HAP-1 (cell line): ENCODE measurements at regions not wholly inside any gene's neighbourhood (a gene's known extent, or its start where the extent isn't known, plus 50 kb on each side); places are given as distances from the start of the nearest gene placed in this dataset.

Experiments
- DNase-seq, 2 experiments: peaks; one replicate each; pipeline ENCODE4 v3.0.0-alpha.2; 2016 to 2020; ENCODE audit warnings: low spot score in 2 of 2
- H3K27me3 ChIP-seq: fragments of 250-450 bp; sonication (Bioruptor Pico); 2 replicates; pipeline ENCODE4 v1.5.1; 2020; ENCODE audit warnings: low read depth, mild to moderate bottlenecking, moderate library complexity
- H3K36me3 ChIP-seq: fragments of 250-450 bp; sonication (Bioruptor Pico); replicated peaks from 2 replicates; pipeline ENCODE4 v1.5.1; 2020; ENCODE audit warnings: mild to moderate bottlenecking
- H3K4me1 ChIP-seq: fragments of 250-450 bp; sonication (Bioruptor Pico); 2 replicates; pipeline ENCODE4 v1.5.1; 2020; ENCODE audit warnings: mild to moderate bottlenecking
- H3K4me3 ChIP-seq: fragments of 250-450 bp; sonication (Bioruptor Pico); 2 replicates; pipeline ENCODE4 v1.5.1; 2020; ENCODE audit warnings: mild to moderate bottlenecking, moderate library complexity
- H3K9me3 ChIP-seq: fragments of 250-450 bp; sonication (Bioruptor Pico); 2 replicates; pipeline ENCODE4 v1.5.1; 2020; ENCODE audit warnings: mild to moderate bottlenecking, moderate library complexity
- in situ Hi-C: fragments of 300-500 bp; cut with MboI; formaldehyde crosslinking; loops from 3 replicates; pipeline ENCODE4 v1.14.3; 2020; ENCODE audit warnings: low sequenced_read_pairs, inconsistent platforms, mixed read lengths

DNA sequence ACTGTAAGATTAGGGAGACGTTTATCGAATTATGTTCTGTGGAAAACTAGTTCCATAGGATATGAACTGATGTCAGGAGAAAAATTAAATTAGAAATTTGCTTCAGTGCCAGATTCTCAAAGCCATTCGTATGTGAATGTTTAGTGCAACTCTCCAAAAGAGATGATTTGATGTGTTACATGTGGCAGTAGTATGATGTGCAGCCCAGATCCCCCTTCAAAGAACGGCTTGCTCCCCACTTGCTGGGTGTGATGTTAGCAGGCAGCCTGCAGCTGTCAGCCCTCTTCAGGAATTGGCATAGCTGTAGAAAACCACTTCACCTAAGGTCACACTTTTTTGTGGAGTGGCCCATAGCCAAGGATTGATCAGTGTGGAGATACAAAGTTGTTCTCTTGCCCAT, 127.0 kb upstream of the CCDC54 start:
- no peak for DNase-seq
- H3K36me3 ChIP-seq: no peaks in the 10 kb centered on the region
- H3K4me3 ChIP-seq: no peak overlapping the region
- in situ Hi-C loops: loop anchor here (25.0 kb wide), 1 partner anchor 287 kb away; no protein-coding TSS in a partner anchor
- no peaks in the 10 kb centered on the region for H3K27me3 ChIP-seq
- H3K4me1 ChIP-seq: no peaks in the 10 kb centered on the region
- H3K9me3 ChIP-seq: no peaks in the 10 kb centered on the region

DNA sequence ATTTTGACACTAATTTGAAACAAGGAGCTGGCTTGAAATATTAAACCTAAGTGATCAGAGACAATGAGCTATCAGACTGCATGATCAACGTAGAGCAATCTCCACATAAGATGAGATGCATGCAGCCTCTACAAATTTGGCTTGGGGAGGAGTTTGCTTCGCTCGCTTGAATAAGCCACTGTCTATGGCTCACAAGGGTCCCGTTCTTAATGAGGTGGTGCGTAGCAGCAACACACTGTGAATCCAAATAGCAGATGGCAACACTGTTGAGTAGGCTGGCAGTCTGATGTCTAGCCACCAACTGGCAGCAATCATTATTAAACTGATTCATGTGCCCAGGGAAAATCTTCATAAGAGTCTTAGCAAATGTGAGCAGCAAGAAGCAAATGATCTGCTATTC, 125.4 kb upstream of the CCDC54 start:
- Histone ChIP-seq H3K36me3 (no peaks in the 10 kb centered on the region), H3K9me3 (no peaks in the 10 kb centered on the region), H3K27me3 (no peaks in the 10 kb centered on the region), H3K4me1 (no peaks in the 10 kb centered on the region), H3K4me3 (no peak overlapping the region)
- no peak for DNase-seq
- in situ Hi-C loops: loop anchor here (25.0 kb wide), 1 partner anchor 285 kb away; no protein-coding TSS in a partner anchor

DNA sequence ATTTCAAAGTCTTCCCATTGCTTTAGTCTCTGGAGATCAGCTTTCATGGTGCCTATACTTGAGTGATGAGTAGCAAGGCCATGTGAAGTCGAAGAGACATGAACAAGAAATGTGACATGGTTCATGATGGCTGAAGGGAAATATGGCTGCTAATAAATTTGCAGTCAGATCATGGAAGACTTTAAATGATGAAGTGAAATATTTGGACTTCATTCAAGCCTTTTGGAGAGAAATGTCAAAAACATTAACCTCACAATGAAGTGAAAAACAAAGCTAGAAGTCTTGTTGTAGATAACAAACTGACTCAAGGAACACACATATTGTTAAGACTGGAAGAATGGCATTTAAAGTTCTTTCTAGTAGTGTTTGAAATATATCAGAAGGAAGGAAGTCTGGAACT, 120.3 kb upstream of the CCDC54 start:
- DNase-seq: no peak

DNA sequence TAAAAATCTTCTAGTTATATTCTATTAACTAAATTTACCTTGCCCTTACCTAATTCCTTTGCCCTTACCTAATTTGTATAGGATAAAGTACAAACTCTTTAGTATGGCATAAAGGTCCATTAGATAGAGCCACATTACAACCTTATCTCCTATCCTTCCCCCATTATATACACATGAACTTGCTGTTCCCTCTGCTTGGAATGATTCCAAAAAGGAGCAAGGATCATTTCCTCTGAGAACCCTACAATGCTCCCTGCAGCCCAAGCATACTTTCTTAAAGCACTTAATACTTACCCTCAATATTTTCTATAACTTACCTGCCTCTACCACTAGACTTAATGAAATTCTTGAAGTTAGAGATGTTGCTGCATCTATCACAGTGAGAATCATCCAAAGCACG, 118.9 kb upstream of the CCDC54 start:
- Histone ChIP-seq H3K27me3 (no peaks in the 10 kb centered on the region), H3K36me3 (no peaks in the 10 kb centered on the region), H3K4me3 (no peak overlapping the region), H3K9me3 (no peaks in the 10 kb centered on the region), H3K4me1 (no peaks in the 10 kb centered on the region)
- in situ Hi-C loops: loop anchor here (25.0 kb wide), 1 partner anchor 279 kb away; no protein-coding TSS in a partner anchor
- DNase-seq: no peak

More for the DNA sequence above, 120.3 kb upstream of the CCDC54 start:
- no peaks in the 10 kb centered on the region for H3K9me3 ChIP-seq
- no peaks in the 10 kb centered on the region for H3K4me1 ChIP-seq
- no peak overlapping the region for H3K4me3 ChIP-seq
- no peaks in the 10 kb centered on the region for H3K36me3 ChIP-seq
- in situ Hi-C loops: loop anchor here (25.0 kb wide), 1 partner anchor 280 kb away; no protein-coding TSS in a partner anchor
- no peaks in the 10 kb centered on the region for H3K27me3 ChIP-seq

DNA sequence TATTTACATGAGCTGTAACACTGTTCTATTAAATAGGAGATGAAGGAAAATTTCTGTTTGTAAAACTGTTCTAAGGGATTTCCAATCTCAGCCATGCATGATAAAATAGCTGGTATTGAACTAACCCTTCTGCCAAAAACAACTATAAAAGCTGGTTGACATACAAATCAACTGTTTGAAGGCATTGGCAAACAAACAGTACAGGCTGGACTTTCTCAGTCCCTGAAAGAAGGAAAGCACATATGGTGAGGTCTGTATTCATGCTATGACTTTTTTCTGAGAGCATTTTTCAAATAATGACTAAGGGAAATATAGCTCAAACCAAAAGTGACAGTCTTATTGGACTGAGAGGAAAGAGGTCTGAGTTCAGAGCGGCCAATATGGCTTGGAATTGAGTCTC, 117.0 kb upstream of the CCDC54 start:
- DNase-seq: no peak
- no peaks in the 10 kb centered on the region for H3K36me3 ChIP-seq
- in situ Hi-C loops: loop anchor here (25.0 kb wide), 1 partner anchor 277 kb away; no protein-coding TSS in a partner anchor

DNA sequence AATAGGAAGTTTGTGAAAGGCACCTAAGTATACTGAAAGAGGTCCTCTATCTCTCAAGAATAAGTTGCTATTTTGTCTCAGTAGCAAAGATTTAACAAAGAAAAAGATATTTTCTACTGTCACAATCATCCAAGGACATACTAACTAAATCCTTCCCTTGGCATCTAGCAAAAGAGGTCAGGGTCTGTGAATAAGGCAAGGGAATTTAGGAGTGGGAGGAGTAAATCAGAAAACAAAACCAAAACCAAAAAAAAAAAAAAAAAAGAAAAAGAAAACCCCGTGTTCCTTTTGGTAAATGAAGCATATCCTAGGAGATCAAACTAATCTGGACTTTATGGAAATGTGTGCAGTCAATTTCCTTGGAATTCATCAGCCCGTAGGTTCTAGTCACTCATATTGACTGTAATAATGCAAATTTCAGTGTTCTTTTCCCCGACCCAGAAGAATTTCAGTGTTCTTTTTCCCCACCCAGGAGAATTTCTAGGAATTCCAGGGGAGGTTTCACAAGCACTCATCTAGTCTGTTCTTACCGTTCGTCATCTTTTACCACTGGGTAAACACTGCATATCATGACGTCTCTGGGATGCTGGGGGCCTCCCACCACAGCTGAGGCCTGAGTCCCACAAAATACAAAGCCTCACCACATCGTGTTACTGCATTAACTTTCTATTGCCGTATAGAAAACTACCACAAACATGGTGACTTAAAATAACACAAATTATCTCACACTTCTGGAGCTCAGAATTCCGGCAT, 113.8 kb upstream of the CCDC54 start:
- Histone ChIP-seq H3K4me1 (no peaks in the 10 kb centered on the region), H3K27me3 (no peaks in the 10 kb centered on the region), H3K36me3 (no peaks in the 10 kb centered on the region), H3K9me3 (no peaks in the 10 kb centered on the region), H3K4me3 (no peak overlapping the region)
- in situ Hi-C loops: loop anchor here (25.0 kb wide), 1 partner anchor 274 kb away; no protein-coding TSS in a partner anchor
- no peak for DNase-seq

More for the DNA sequence above, 117.0 kb upstream of the CCDC54 start:
- H3K4me3 ChIP-seq: no peak overlapping the region
- H3K9me3 ChIP-seq: no peaks in the 10 kb centered on the region
- H3K4me1 ChIP-seq: no peaks in the 10 kb centered on the region
- H3K27me3 ChIP-seq: no peaks in the 10 kb centered on the region

DNA sequence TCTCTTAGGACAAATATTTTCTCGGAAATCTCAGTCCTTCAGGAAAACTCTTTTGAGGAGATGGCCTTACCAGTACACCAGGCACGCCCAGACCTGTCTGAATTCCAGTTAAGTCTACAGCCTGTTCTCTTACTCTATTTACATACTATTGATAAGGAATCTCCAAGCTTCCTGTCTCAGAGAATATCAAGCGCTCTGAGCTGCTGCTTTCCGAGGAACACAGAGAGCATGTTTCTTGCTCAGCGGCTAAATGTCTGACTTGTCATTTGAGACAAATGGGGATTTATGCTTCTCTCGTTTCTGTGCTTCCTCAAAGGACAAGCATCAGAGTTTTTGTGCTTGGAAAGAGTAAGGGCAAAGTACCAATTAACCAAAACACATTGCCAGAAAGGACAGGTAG, 112.4 kb upstream of the CCDC54 start:
- in situ Hi-C loops: loop anchor here (25.0 kb wide), 1 partner anchor 272 kb away; no protein-coding TSS in a partner anchor
- H3K9me3 ChIP-seq: no peaks in the 10 kb centered on the region

DNA sequence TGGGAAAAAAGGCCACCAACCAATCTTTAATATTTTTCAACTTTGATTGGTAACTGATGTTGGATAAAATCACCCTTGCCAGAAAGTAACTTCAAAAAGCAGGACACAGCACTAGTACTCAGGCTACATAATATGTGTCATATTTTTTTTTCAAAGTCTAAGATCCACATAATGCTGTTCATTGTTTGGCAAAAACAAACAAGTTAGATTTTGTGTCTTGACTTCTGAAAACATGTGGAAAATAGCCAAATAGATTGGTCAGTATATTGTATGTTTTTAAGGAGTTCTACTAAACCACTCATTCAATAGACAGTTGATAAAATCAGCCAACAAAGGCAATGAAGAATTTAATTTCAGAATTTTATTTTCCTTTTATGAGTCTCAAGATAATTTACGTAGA, 111.7 kb upstream of the CCDC54 start:
- Histone ChIP-seq H3K36me3 (no peaks in the 10 kb centered on the region), H3K9me3 (no peaks in the 10 kb centered on the region), H3K4me3 (no peak overlapping the region), H3K27me3 (no peaks in the 10 kb centered on the region), H3K4me1 (no peaks in the 10 kb centered on the region)
- no peak for DNase-seq
- in situ Hi-C loops: loop anchor here (25.0 kb wide), 1 partner anchor 272 kb away; no protein-coding TSS in a partner anchor

More for the DNA sequence above, 112.4 kb upstream of the CCDC54 start:
- no peaks in the 10 kb centered on the region for H3K27me3 ChIP-seq
- no peaks in the 10 kb centered on the region for H3K4me1 ChIP-seq
- DNase-seq: no peak
- no peaks in the 10 kb centered on the region for H3K36me3 ChIP-seq
- H3K4me3 ChIP-seq: no peak overlapping the region

DNA sequence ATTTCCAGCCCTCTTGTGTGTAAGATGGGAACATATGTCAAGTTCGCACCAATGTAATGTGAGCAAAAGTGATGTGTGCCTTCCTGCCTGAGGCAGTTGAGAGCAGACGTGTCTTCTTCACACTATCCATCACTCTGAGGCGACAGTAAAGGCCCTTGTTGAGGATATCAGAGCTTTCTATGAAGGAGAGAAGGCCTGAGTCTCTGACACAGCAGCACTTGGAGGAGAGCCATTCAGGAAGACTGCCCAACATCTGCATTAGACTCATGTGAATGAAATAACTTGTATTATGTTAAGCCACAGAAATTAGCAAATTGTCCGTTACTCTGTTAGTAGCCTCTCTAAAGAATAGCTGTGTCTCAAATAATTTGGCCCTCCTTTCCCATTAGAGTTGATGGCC, 108.8 kb upstream of the CCDC54 start:
- Histone ChIP-seq H3K4me1 (no peaks in the 10 kb centered on the region), H3K36me3 (no peaks in the 10 kb centered on the region), H3K4me3 (no peak overlapping the region), H3K9me3 (no peaks in the 10 kb centered on the region), H3K27me3 (no peaks in the 10 kb centered on the region)
- no peak for DNase-seq
- in situ Hi-C loops: loop anchor here (25.0 kb wide), 1 partner anchor 269 kb away; no protein-coding TSS in a partner anchor

DNA sequence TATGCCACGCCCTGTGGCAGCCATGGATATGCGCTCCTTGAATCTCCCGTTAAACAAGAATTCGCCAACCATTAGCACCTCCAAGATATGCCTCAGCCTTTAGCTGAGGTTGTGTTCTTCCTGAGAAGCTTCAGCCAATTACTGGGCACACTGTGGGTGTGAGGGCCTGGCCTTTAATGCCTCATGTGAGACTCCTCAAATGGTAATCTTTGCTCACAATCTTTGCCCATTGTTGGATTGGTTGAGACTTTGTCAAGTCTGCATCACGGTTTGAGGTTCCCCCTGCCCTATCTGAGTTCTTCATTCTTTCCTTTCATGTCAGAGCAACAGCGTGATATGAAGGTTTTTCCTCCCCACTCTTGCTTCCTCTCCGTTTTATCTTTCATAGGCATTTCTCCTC, 108.1 kb upstream of the CCDC54 start:
- Histone ChIP-seq H3K36me3 (no peaks in the 10 kb centered on the region), H3K4me3 (no peak overlapping the region), H3K27me3 (no peaks in the 10 kb centered on the region), H3K4me1 (no peaks in the 10 kb centered on the region), H3K9me3 (no peaks in the 10 kb centered on the region)
- no peak for DNase-seq
- in situ Hi-C loops: loop anchor here (25.0 kb wide), 1 partner anchor 268 kb away; no protein-coding TSS in a partner anchor

DNA sequence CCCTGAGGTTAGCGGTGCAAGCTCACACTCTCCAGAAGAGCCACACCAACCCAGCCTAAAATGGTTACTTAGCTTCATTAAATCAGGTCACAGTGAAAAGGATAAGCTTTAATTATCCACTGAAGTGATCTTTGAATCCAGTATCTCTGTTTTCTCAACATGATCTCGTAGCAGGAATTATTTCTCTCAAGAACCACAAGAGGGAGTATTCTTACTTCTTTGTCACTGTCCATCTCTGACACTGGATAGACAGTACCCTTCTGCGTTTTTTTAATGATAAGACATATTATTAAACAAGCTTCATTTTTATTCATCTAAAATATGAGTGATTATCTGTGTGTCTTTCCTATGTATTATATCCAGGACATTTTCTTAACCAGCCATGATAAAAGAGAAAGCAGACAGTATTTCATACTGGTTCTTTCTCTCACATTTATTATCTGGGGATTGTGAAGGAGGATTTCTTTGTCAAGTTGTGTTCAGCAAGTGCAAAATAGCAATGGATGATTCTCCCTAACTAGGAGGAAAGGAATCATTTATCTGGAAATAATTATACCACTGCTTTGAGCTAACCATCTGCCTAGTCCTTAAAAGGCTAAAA, 105.4 kb upstream of the CCDC54 start:
- Histone ChIP-seq H3K4me3 (no peak overlapping the region), H3K9me3 (no peaks in the 10 kb centered on the region), H3K4me1 (no peaks in the 10 kb centered on the region), H3K36me3 (no peaks in the 10 kb centered on the region), H3K27me3 (no peaks in the 10 kb centered on the region)
- in situ Hi-C loops: loop anchor here (10.0 to 25.0 kb wide), 2 partner anchors 143 to 265 kb away; no protein-coding TSS in a partner anchor
- DNase-seq: peak in 1 of 2 experiments; percentile 70

DNA sequence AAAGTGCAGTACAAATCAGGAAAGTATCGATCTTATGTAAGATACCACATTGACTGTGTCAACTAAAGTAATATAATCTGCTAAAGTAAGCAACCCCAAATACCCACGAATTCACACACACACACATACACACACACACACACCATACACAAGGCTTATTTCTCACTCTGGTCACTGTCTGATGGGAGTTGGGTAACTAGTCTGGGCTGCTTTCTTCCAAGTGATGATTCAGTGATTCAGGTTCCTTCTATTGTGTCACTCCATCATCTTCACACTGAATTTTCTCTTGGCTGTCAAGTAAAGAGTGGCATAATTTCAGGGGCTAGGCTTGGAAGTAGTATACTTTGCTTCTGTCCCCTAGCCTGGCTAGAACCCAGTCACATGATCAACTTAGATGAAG, 104.8 kb upstream of the CCDC54 start:
- in situ Hi-C loops: loop anchor here (10.0 to 25.0 kb wide), 2 partner anchors 142 to 265 kb away; no protein-coding TSS in a partner anchor
- H3K9me3 ChIP-seq: no peaks in the 10 kb centered on the region
- H3K4me3 ChIP-seq: no peak overlapping the region
- no peaks in the 10 kb centered on the region for H3K27me3 ChIP-seq
- H3K36me3 ChIP-seq: no peaks in the 10 kb centered on the region
- DNase-seq: no peak
- no peaks in the 10 kb centered on the region for H3K4me1 ChIP-seq

DNA sequence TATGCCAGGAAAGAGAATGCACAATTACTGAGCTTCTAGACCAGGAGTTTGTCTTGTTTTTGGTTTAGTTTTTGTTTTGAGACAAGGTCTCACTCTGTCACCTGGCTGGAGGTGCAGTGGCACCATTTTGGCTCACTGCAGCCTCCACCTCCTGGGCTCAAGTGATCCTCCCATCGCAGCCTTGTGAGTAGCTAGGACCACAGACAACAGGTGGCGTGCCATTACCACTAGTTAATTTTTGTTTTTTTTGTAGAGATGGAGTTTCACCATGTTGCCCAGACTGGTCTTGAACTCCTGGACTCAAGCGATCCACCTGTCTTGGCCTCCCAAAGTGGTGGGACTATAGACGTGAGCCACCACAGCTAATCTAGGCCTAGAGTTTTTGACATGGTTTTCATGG, 104.4 kb upstream of the CCDC54 start:
- Histone ChIP-seq H3K27me3 (no peaks in the 10 kb centered on the region), H3K36me3 (no peaks in the 10 kb centered on the region), H3K9me3 (no peaks in the 10 kb centered on the region), H3K4me3 (no peak overlapping the region), H3K4me1 (no peaks in the 10 kb centered on the region)
- DNase-seq: no peak
- in situ Hi-C loops: loop anchor here (10.0 to 25.0 kb wide), 2 partner anchors 142 to 264 kb away; no protein-coding TSS in a partner anchor

DNA sequence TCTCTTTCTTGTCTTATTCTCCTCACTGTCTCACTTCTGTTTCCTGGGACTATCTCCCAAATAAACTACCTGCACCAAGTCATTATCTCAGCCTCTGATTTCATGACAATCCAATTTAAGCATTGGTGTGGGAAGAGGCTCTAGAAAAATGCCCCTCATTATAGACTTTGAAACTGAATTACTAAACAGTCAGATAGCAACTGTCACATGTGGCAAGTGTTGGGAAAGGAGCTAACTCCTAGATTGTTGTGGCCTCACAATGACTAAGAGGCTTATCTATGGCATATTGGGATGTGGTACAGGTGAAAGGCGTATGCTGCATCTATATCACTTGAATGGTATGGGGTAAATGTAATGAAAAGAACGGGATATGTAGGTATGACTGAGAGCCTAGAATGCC, 103.5 kb upstream of the CCDC54 start:
- in situ Hi-C loops: loop anchor here (10.0 to 25.0 kb wide), 2 partner anchors 141 to 264 kb away; no protein-coding TSS in a partner anchor
- no peak for DNase-seq
- no peak overlapping the region for H3K4me3 ChIP-seq

More for the DNA sequence above, 103.5 kb upstream of the CCDC54 start:
- Histone ChIP-seq H3K4me1 (no peaks in the 10 kb centered on the region), H3K9me3 (no peaks in the 10 kb centered on the region), H3K36me3 (no peaks in the 10 kb centered on the region), H3K27me3 (no peaks in the 10 kb centered on the region)
